Stimulated activated CD4-positive, alpha-beta T cell treated with anti-CD3 and anti-CD28 coated beads, Interleukin-2, amount 100 ng/mL, for 4 hours (primary cell): ENCODE measurements at regions not wholly inside any gene's neighbourhood (a gene's known extent, or its start where the extent isn't known, plus 50 kb on each side); places are given as distances from the start of the nearest gene placed in this dataset.
"Not testable (repeated sequence)": the region's sequence is repeated elsewhere in the genome, so short reads cannot be mapped to it uniquely, and the experiment has no call there.

Source experiments
- DNase-seq: peaks from one replicate; pipeline ENCODE4 v3.0.0-alpha.2; 2020; ENCODE audit warnings: low read depth

GRCh38 chr7:113217314-113217713, 99.0 kb upstream of the SMIM30 start:
- no peak for DNase-seq

GRCh38 chr7:113216038-113216437, 97.7 kb upstream of the SMIM30 start:
- DNase-seq = no peak

GRCh38 chr7:113209449-113210203, 91.3 kb upstream of the SMIM30 start:
- no peak for DNase-seq

GRCh38 chr7:113207931-113208330, 89.6 kb upstream of the SMIM30 start:
- DNase-seq = no peak

GRCh38 chr7:113207441-113207840, 89.1 kb upstream of the SMIM30 start:
- no peak for DNase-seq

DNA sequence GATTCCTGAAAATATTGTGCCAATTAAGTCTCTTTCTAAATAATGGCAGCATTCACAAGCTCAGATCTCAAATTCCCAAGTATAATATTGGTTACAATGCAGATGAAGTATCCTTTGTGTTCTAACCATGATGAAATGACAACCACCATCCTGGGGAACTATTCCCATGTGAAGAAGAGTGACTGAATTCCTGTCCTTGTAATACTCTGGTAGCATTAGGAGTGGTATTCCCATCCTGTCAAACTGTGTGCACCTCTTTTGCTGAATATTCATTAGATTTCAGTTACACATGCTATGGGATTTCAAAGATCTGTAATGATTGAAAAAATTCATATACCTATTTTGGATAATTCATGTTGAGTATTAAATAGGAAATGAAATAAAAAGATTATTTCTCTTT, 86.1 kb upstream of the SMIM30 start:
- DNase-seq = no peak

GRCh38 chr7:113202284-113202683, 83.9 kb upstream of the SMIM30 start:
- no peak for DNase-seq

GRCh38 chr7:113200281-113200680, 81.9 kb upstream of the SMIM30 start:
- no peak for DNase-seq

DNA sequence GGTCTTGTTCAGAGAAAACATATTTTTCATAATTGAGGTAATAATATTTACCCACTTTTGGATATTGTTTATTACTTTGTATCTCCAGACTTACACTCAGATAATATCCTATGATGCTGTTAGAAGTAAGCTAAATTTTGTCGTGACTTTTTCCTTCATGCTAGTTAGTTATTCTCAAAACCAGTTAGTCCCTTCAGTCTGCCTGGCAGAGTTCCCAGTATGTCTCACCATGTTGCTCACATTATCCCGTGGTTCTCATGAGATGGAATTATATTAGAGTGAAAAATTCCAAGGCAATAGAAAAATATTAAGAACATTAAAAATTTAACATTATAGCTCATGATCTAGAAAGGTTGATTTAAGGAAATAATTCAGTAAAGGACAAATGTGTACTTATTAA, 81.5 kb upstream of the SMIM30 start:
- DNase-seq = no peak

DNA sequence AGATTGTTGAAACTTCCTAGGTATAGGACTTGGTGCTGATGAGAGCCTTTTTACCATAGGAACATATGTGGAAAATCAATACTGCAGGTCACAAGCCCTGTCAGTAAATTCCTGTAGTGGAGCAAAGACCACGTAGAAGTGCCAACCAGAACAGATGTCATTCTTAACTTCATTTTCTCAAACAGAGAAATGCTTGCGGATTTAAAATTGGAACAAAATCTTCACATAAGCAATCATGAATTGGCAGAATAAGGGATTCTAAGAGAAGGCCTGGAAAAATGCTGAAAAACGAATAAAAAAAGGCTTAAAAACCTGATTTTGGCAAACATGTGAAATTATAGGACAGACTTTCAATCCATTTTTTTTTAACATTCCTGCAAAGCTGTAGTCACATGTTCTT, 80.8 kb upstream of the SMIM30 start:
- DNase-seq = no peak

DNA sequence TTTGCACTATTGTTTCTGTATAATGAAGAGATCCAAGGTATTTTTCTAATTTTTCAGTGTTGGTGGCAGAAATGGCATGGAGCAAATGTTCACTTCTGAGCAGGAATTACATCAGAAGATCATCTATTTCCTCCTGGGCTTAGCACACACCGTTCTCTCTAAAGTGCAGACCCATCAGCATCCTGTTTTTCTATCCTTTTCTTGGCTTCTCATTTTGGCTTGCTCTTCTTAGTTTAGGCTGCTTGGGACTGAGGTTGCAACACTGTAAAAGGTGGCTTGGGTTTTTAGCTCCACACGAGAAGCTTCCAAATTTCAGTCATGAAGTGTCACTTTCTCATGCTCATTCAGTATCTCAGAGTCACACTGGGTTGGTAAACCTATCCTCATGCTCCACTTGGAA, 79.9 kb upstream of the SMIM30 start:
- no peak for DNase-seq

- no peak for DNase-seq
These were observed 78.9 kb upstream of the SMIM30 start for GRCh38 chr7:113197274-113197673.

- no peak for DNase-seq
These were observed 70.0 kb upstream of the SMIM30 start for GRCh38 chr7:113188396-113188795.

- DNase-seq = no peak
These were observed 61.0 kb upstream of the SMIM30 start for GRCh38 chr7:113179313-113179712.

GRCh38 chr7:113176836-113177235, 58.5 kb upstream of the SMIM30 start:
- DNase-seq = no peak

GRCh38 chr7:113176180-113176579, 57.8 kb upstream of the SMIM30 start:
- DNase-seq = not testable (repeated sequence)

DNA sequence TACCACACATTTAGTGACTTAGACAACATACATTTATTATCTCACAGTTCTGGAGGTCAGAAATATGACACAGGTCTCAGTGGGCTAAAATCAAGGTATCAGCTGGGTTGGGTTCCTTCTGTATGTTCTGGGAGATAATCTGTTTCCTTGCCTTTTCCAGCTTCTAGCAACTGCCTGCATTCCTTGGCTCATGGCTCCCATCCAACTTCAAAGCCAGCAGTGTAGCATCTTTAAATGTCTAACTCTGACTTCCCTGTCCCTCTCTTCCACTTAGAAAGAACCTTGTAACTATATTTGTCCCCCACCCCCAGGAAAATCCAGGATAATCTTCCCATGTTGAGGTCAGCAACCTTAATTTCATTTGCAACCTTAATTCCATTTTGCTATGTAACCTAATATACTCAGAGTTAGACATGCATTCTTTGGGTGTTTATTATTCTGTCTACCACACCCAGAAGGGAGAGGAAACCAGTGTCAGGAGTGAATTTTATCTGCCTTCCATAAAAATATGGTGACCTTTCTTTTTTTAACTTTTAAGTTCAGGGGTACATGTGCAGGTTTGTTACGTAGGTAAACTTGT, 57.3 kb upstream of the SMIM30 start:
- DNase-seq = no peak

DNA sequence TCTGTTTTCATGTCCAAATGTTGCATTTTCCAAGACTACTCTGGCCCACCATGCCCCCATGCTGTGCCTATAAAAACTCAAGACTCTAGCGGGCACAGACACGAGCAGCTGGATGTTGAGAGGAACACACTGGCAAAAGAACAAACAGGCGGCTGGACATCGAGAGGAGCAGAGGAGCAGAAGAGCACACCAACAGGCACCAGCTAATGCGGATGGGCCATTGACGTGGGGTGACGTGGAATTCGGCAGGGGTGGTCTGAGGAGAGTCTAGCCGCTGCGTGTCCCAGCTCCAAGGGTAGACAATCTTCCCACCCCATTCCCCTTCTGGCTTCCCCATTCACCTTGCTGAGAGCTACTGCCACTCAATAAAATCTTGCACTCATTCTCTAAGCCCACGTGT, 54.4 kb upstream of the SMIM30 start:
- DNase-seq = no peak

DNA sequence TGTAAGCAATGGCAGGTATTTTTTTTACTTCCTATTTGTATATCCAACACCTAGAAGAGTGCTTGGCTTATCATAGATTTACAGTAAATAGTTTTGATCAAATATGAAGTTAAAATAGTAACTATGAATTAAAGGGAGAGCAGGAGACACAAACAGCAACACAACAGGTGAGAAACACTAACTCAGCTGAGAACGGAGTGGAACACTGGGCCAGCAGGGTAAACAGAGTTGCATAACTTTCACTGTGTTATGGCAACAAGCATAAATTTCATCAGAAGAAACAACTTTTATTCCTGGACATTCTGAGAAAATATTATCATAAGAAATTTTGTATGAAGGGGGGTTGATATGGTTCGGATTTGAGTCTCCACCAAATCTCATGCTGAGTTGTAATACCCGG, 52.2 kb upstream of the SMIM30 start:
- no peak for DNase-seq
